Stimulated activated CD4-positive, alpha-beta T cell treated with anti-CD3 and anti-CD28 coated beads, Interleukin-12 subunit alpha, Interleukin-12 subunit beta, amount 100 ng/mL, for 4 hours (primary cell): ENCODE measurements at regions not wholly inside any gene's neighbourhood (a gene's known extent, or its start where the extent isn't known, plus 50 kb on each side); places are given as distances from the start of the nearest gene placed in this dataset.
"Not testable (repeated sequence)": the region's sequence is repeated elsewhere in the genome, so short reads cannot be mapped to it uniquely, and the experiment has no call there.

Experiments
- DNase-seq: peaks from one replicate; pipeline ENCODE4 v3.0.0-alpha.2; 2020

- DNase-seq, result no peak
Observed at GRCh38 chr4:154030152-154030551, 241.3 kb upstream of the SFRP2 start.

- no peak for DNase-seq
Observed at GRCh38 chr4:154029171-154029570, 240.3 kb upstream of the SFRP2 start.

GRCh38 chr4:154025110-154025509, 236.2 kb upstream of the SFRP2 start:
- no peak for DNase-seq

- no peak for DNase-seq
Observed at GRCh38 chr4:154024097-154024694, 235.3 kb upstream of the SFRP2 start.

- DNase-seq, result not testable (repeated sequence)
Observed at GRCh38 chr4:154023671-154024070, 234.8 kb upstream of the SFRP2 start.

- no peak for DNase-seq
Observed at GRCh38 chr4:154019811-154020210, 230.9 kb upstream of the SFRP2 start.

- peak; percentile 11 for DNase-seq
Observed at GRCh38 chr4:154018659-154019058, 229.8 kb upstream of the SFRP2 start.

- DNase-seq, result no peak
Observed at GRCh38 chr4:154015578-154015977, 226.7 kb upstream of the SFRP2 start.

GRCh38 chr4:154014407-154015321, 225.8 kb upstream of the SFRP2 start:
- no peak for DNase-seq

- DNase-seq, result no peak
Observed at GRCh38 chr4:154013576-154013975, 224.7 kb upstream of the SFRP2 start.

- no peak for DNase-seq
Observed at GRCh38 chr4:154010371-154010770, 221.5 kb upstream of the SFRP2 start.

- no peak for DNase-seq
Observed at GRCh38 chr4:154009788-154010187, 220.9 kb upstream of the SFRP2 start.

- DNase-seq, result no peak
Observed at GRCh38 chr4:154009191-154009590, 220.3 kb upstream of the SFRP2 start.

GRCh38 chr4:154005171-154005520, 216.3 kb upstream of the SFRP2 start:
- no peak for DNase-seq

- DNase-seq, result no peak
Observed at GRCh38 chr4:154004507-154005170, 215.8 kb upstream of the SFRP2 start.

GRCh38 chr4:154004016-154004415, 215.1 kb upstream of the SFRP2 start:
- DNase-seq, result no peak

GRCh38 chr4:154003378-154003777, 214.5 kb upstream of the SFRP2 start:
- no peak for DNase-seq

GRCh38 chr4:154001193-154001592, 212.3 kb upstream of the SFRP2 start:
- DNase-seq, result no peak

- no peak for DNase-seq
Observed at GRCh38 chr4:153997516-153997915, 208.6 kb upstream of the SFRP2 start.

GRCh38 chr4:153989505-153989904, 200.6 kb upstream of the SFRP2 start:
- DNase-seq, result no peak

GRCh38 chr4:153988492-153989363, 199.8 kb upstream of the SFRP2 start:
- DNase-seq, result no peak

- DNase-seq, result no peak
Observed at GRCh38 chr4:153987291-153987690, 198.4 kb upstream of the SFRP2 start.

- no peak for DNase-seq
Observed at GRCh38 chr4:153976954-153977353, 188.1 kb upstream of the SFRP2 start.
